Caco-2 (cell line): ENCODE measurements at regions not wholly inside any gene's neighbourhood (a gene's known extent, or its start where the extent isn't known, plus 50 kb on each side); places are given as distances from the start of the nearest gene placed in this dataset.

ENCODE experiments used
- BruUV-seq: library from RNA; stranded (reverse); fragments of 400-500 nt; replicated peaks from 2 replicates; lab custom pipeline; 2021; lab: Mats Ljungman, UMichigan
- CTCF ChIA-PET: fragments of 300-600 bp; sonication (Branson Sonifier 250); formaldehyde crosslinking; loops from one replicate; lab custom pipeline; 2022; ENCODE audit warnings: antibody characterized with exemption; lab: Charles Lee
- POLR2A ChIA-PET: fragments of 300-600 bp; sonication (Branson Sonifier 250); formaldehyde crosslinking; loops from one replicate; lab custom pipeline; 2022; ENCODE audit warnings: antibody characterized with exemption; lab: Charles Lee
- DNase-seq, 2 experiments: peaks; one replicate each; pipeline versions ENCODE4 v3.0.0 to v3.0.0-alpha.2; 2020 to 2022
- H3K27me3 ChIP-seq: replicated peaks from 2 replicates; pipeline ENCODE4 v1.6.0; 2011; ENCODE audit warnings: low read length; ENCODE audit not compliant: control insufficient read depth, insufficient read depth
- H3K36me3 ChIP-seq: 2 replicates; pipeline ENCODE4 v1.5.1; 2011; ENCODE audit warnings: low read length; ENCODE audit not compliant: control insufficient read depth, insufficient read depth
- H3K4me1 ChIP-seq: fragments of 250-450 bp; sonication (Bioruptor Pico); 2 replicates; pipeline ENCODE4 v1.5.1; 2020; ENCODE audit warnings: mild to moderate bottlenecking
- H3K4me3 ChIP-seq: 2 replicates; pipeline ENCODE4 v1.5.1; 2011; ENCODE audit warnings: low read depth, mild to moderate bottlenecking, control low read depth, low read length
- H3K9me3 ChIP-seq: fragments of 250-450 bp; sonication (Bioruptor Pico); 2 replicates; pipeline ENCODE4 v1.5.1; 2020; ENCODE audit warnings: mild to moderate bottlenecking, moderate library complexity
- H3K27ac Mint-ChIP-seq: one replicate; pipeline ENCODE4 v1.8.0; 2022; ENCODE audit warnings: mixed read lengths; ENCODE audit not compliant: unreplicated experiment
- H3K27me3 Mint-ChIP-seq: one replicate; pipeline ENCODE4 v1.8.0; 2022; ENCODE audit warnings: mixed read lengths; ENCODE audit not compliant: insufficient read depth, unreplicated experiment
- H3K36me3 Mint-ChIP-seq: one replicate; pipeline ENCODE4 v1.8.0; 2022; ENCODE audit warnings: mild to moderate bottlenecking, mixed read lengths; ENCODE audit not compliant: insufficient read depth, unreplicated experiment
- H3K4me1 Mint-ChIP-seq: one replicate; pipeline ENCODE4 v1.8.0; 2022; ENCODE audit warnings: low read depth, mixed read lengths; ENCODE audit not compliant: unreplicated experiment
- H3K4me3 Mint-ChIP-seq: one replicate; pipeline ENCODE4 v1.8.0; 2022; ENCODE audit warnings: mild to moderate bottlenecking, moderate library complexity, mixed read lengths; ENCODE audit not compliant: unreplicated experiment
- H3K9me3 Mint-ChIP-seq: one replicate; pipeline ENCODE4 v1.8.0; 2022; ENCODE audit warnings: mixed read lengths; ENCODE audit not compliant: unreplicated experiment
- intact Hi-C: fragments of 100-400 bp; cut with micrococcal nuclease; formaldehyde crosslinking; loops from one replicate; pipeline ENCODE4 v1.10.0; 2022; ENCODE audit not compliant: unreplicated experiment
- TF ChIP-seq, protein P1 (sequence below), 2 experiments: fragments of 200-600 bp in 1 of 2; IDR thresholded peaks; 1 replicate in 1 of 2; 2 replicates in 1 of 2; pipeline versions ENCODE4 v1.5.1 to v1.8.0; 2011 to 2022; ENCODE audit warnings: antibody characterized with exemption in 1 of 2, control low read depth in 1 of 2, inconsistent platforms in 1 of 2, low read depth in 1 of 2, low read length in 1 of 2, mild to moderate bottlenecking in 1 of 2, moderate library complexity in 1 of 2; ENCODE audit not compliant: insufficient read depth in 1 of 2, severe bottlenecking in 1 of 2, unreplicated experiment in 1 of 2

DNA sequence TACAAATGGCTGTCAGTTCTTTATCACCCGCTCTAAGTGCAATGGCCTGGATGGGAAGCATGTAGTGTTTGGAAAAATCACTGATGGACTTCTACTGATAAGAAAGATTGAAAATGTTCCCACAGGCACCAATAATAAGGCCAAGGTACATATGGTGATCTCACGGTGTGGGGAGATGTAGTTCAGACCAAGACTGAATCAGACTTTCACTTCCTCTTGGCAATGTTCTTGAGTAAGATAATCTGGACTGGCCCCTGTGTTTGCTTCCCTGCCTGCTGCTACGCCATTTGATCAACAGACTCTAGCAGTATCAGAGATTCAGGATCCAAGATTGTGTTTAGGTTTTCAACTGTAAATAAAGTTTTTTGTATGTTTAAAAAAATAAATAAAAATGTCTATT is 682.2 kb upstream of the AMOT start:
- TF ChIP-seq, protein P1, sequence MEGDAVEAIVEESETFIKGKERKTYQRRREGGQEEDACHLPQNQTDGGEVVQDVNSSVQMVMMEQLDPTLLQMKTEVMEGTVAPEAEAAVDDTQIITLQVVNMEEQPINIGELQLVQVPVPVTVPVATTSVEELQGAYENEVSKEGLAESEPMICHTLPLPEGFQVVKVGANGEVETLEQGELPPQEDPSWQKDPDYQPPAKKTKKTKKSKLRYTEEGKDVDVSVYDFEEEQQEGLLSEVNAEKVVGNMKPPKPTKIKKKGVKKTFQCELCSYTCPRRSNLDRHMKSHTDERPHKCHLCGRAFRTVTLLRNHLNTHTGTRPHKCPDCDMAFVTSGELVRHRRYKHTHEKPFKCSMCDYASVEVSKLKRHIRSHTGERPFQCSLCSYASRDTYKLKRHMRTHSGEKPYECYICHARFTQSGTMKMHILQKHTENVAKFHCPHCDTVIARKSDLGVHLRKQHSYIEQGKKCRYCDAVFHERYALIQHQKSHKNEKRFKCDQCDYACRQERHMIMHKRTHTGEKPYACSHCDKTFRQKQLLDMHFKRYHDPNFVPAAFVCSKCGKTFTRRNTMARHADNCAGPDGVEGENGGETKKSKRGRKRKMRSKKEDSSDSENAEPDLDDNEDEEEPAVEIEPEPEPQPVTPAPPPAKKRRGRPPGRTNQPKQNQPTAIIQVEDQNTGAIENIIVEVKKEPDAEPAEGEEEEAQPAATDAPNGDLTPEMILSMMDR (IDR thresholded peaks at IDR 0.05; ENCODE audit: insufficient read depth in 1 of 2, low read depth in 1 of 2, low read length in 1 of 2, severe bottlenecking in 1 of 2, unreplicated experiment in 1 of 2), result no peak
- Mint-ChIP-seq H3K27ac (no peak overlapping the region), H3K9me3 (no peaks in the 10 kb centered on the region), H3K36me3 (no peaks in the 10 kb centered on the region), H3K27me3 (no peaks in the 10 kb centered on the region), H3K4me3 (no peak overlapping the region), H3K4me1 (no peaks in the 10 kb centered on the region)
- POLR2A ChIA-PET, result no interaction called here
- H3K4me1 ChIP-seq, result no peaks in the 10 kb centered on the region
- intact Hi-C loops, result no loop called here
- DNase-seq, result no peak
- BruUV-seq, result no TSS peak
- no peaks in the 10 kb centered on the region for H3K36me3 ChIP-seq
- no peaks in the 10 kb centered on the region for H3K27me3 ChIP-seq
- CTCF ChIA-PET, result no interaction called here
- no peaks in the 10 kb centered on the region for H3K9me3 ChIP-seq
- H3K4me3 ChIP-seq, result no peak overlapping the region

DNA sequence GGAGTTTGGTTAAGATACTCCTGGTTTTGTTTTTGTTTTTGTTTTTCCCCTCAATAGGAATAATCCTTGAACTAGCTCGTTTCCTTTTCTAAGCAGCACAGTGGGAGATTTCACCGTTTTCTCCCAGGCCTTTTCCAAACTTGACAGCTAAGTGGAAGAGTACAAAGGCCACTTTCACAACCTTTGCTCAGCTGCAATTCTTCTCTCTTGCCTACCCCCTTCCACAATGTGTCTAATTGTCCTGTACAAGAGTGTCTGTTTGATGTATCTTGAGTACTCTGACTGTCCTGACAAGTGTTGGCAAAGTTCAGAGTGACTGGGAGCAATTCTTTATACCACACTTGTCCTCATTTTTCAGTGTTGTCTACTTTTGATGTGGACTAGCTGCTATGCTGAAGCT is 674.3 kb upstream of the AMOT start:
- no peaks in the 10 kb centered on the region for H3K36me3 ChIP-seq
- DNase-seq, result peak in 1 of 2 experiments; percentile 1
- Mint-ChIP-seq H3K4me3 (no peak overlapping the region), H3K27me3 (no peaks in the 10 kb centered on the region), H3K4me1 (peaks cover 10% of the 10 kb centered on the region), H3K9me3 (peaks cover 10% of the 10 kb centered on the region), H3K36me3 (no peaks in the 10 kb centered on the region), H3K27ac (no peak overlapping the region)
- CTCF ChIA-PET, result no interaction called here
- no peaks in the 10 kb centered on the region for H3K4me1 ChIP-seq
- no peaks in the 10 kb centered on the region for H3K27me3 ChIP-seq
- TF ChIP-seq, protein P1 (IDR thresholded peaks at IDR 0.05; ENCODE audit: insufficient read depth in 1 of 2, low read depth in 1 of 2, low read length in 1 of 2, severe bottlenecking in 1 of 2, unreplicated experiment in 1 of 2), result no peak
- POLR2A ChIA-PET, result no interaction called here
- no peaks in the 10 kb centered on the region for H3K9me3 ChIP-seq
- no TSS peak for BruUV-seq
- intact Hi-C loops, result no loop called here
- H3K4me3 ChIP-seq, result no peak overlapping the region

DNA sequence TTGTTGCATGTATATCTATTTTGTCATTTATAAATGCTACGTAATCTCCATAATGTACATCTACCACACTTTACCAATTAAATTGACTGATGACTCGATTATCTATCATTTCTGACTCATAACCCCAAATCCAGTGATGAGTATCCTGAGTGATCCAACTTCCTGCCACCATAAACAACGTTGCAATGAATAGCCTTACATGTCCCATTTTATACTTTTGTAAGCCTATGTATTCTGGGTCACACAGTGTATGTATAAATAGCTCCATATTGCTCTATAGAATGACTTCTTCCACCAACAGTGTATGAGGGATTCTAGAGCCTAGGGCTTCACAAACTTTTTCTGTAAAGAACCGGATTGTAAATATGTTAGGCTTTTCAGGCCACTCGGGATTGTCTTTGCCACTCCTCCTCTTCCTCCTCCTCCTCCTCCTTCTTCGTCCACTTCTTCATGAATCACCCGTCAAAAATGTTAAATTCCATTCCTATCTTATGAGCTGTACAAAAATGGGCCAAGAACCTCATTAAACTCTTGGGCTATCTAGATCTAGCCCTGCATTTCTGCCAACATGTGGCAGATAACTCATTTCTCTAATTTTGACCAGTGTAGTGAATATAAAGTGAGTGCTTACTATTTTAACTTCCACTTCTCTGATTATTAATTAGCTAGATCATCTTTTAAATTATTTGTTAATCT is 672.2 kb upstream of the AMOT start:
- H3K9me3 ChIP-seq, result no peaks in the 10 kb centered on the region
- H3K4me3 Mint-ChIP-seq, result no peak overlapping the region
- H3K4me1 ChIP-seq, result no peaks in the 10 kb centered on the region
- H3K9me3 Mint-ChIP-seq, result peaks cover 10% of the 10 kb centered on the region
- no peaks in the 10 kb centered on the region for H3K27me3 ChIP-seq
- no peak overlapping the region for H3K27ac Mint-ChIP-seq
- DNase-seq, result no peak
- ChIA-PET CTCF (no interaction called here), POLR2A (no interaction called here)
- intact Hi-C loops, result no loop called here
- no peaks in the 10 kb centered on the region for H3K27me3 Mint-ChIP-seq
- H3K4me3 ChIP-seq, result no peak overlapping the region
- H3K36me3 ChIP-seq, result no peaks in the 10 kb centered on the region
- TF ChIP-seq, protein P1 (IDR thresholded peaks at IDR 0.05; ENCODE audit: insufficient read depth in 1 of 2, low read depth in 1 of 2, low read length in 1 of 2, severe bottlenecking in 1 of 2, unreplicated experiment in 1 of 2), result no peak
- peaks cover 10% of the 10 kb centered on the region for H3K4me1 Mint-ChIP-seq
- no TSS peak for BruUV-seq
- H3K36me3 Mint-ChIP-seq, result no peaks in the 10 kb centered on the region
